Activated CD8-positive, alpha-beta T cell treated with anti-CD3 and anti-CD28 coated beads for 36 hours (primary cell): ENCODE measurements at regions not wholly inside any gene's neighbourhood (a gene's known extent, or its start where the extent isn't known, plus 50 kb on each side); places are given as distances from the start of the nearest gene placed in this dataset.
"Not testable (repeated sequence)": the region's sequence is repeated elsewhere in the genome, so short reads cannot be mapped to it uniquely, and the experiment has no call there.

ENCODE experiments used
- ATAC-seq: fragments of 200-7000 bp; cut with Tn5 transposase; one replicate; pipeline ENCODE4 v1.10.0; 2021; ENCODE audit warnings: mild to moderate bottlenecking, moderate library complexity
- CTCF ChIA-PET: fragments of 350-600 bp; sonication (Branson Sonifier 250); formaldehyde crosslinking; loops from one replicate; lab custom pipeline; 2021; ENCODE audit warnings: antibody characterized with exemption; lab: Charles Lee
- POLR2A ChIA-PET: fragments of 350-600 bp; sonication (Branson Sonifier 250); formaldehyde crosslinking; loops from one replicate; lab custom pipeline; 2021; ENCODE audit warnings: antibody characterized with exemption; lab: Charles Lee
- DNase-seq: peaks from one replicate; pipeline ENCODE4 v3.0.0-alpha.2; 2020
- H3K27ac Mint-ChIP-seq: one replicate; pipeline ENCODE4 v1.8.0; 2021; ENCODE audit warnings: mild to moderate bottlenecking, mixed read lengths
- H3K27me3 Mint-ChIP-seq: one replicate; pipeline ENCODE4 v1.8.0; 2021; ENCODE audit warnings: mixed read lengths
- H3K36me3 Mint-ChIP-seq: one replicate; pipeline ENCODE4 v1.8.0; 2021; ENCODE audit warnings: low read depth, mixed read lengths
- H3K4me1 Mint-ChIP-seq: one replicate; pipeline ENCODE4 v1.8.0; 2021; ENCODE audit warnings: low read depth, mixed read lengths
- H3K4me3 Mint-ChIP-seq: one replicate; pipeline ENCODE4 v1.8.0; 2021; ENCODE audit warnings: mild to moderate bottlenecking, moderate library complexity, mixed read lengths
- H3K9me3 Mint-ChIP-seq: one replicate; pipeline ENCODE4 v1.8.0; 2021; ENCODE audit warnings: mixed read lengths
- intact Hi-C: fragments of 100-400 bp; cut with micrococcal nuclease; formaldehyde crosslinking; loops from one replicate; pipeline ENCODE4 v1.10.0; 2022
- TF ChIP-seq, protein P1 (sequence below): fragments of 200-600 bp; IDR thresholded peaks from one replicate; pipeline ENCODE4 v1.8.0; 2022; ENCODE audit warnings: antibody characterized with exemption, mild to moderate bottlenecking

GRCh38 chr11:83361831-83362230 is 75.7 kb upstream of the CCDC90B start:
- Mint-ChIP-seq H3K27me3 (no peaks in the 10 kb centered on the region), H3K27ac (no peak overlapping the region), H3K4me1 (no peaks in the 10 kb centered on the region), H3K9me3 (no peaks in the 10 kb centered on the region), H3K4me3 (no peak overlapping the region), H3K36me3 (no peaks in the 10 kb centered on the region)
- ChIA-PET CTCF (no interaction called here), POLR2A (no interaction called here)
- DNase-seq: no peak
- no peak for ATAC-seq
- intact Hi-C loops: no loop called here
- TF ChIP-seq, protein P1, sequence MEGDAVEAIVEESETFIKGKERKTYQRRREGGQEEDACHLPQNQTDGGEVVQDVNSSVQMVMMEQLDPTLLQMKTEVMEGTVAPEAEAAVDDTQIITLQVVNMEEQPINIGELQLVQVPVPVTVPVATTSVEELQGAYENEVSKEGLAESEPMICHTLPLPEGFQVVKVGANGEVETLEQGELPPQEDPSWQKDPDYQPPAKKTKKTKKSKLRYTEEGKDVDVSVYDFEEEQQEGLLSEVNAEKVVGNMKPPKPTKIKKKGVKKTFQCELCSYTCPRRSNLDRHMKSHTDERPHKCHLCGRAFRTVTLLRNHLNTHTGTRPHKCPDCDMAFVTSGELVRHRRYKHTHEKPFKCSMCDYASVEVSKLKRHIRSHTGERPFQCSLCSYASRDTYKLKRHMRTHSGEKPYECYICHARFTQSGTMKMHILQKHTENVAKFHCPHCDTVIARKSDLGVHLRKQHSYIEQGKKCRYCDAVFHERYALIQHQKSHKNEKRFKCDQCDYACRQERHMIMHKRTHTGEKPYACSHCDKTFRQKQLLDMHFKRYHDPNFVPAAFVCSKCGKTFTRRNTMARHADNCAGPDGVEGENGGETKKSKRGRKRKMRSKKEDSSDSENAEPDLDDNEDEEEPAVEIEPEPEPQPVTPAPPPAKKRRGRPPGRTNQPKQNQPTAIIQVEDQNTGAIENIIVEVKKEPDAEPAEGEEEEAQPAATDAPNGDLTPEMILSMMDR: no peak

DNA sequence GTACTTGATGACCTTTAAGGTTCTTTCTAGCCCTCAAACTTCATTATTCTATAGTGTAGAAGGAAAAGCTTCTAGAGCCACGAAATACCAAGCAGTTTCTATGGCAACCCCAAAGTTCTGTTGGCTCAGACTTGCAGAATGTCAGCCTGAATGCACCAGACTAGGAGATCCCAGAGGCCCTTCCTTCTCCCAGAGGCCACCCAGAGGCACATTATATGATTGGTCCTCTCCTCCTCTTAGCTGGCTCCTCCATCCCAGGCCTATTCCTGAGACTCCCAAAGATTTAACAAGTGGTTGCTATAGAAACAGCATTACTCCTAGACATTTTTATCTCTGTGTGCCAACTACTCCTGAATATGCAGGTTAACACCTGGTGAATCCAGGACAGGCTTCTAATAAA is 69.2 kb upstream of the CCDC90B start:
- Mint-ChIP-seq H3K27me3 (no peaks in the 10 kb centered on the region), H3K36me3 (no peaks in the 10 kb centered on the region), H3K4me3 (no peak overlapping the region), H3K4me1 (no peaks in the 10 kb centered on the region), H3K27ac (no peak overlapping the region), H3K9me3 (peaks cover 2% of the 10 kb centered on the region)
- TF ChIP-seq, protein P1: no peak
- no peak for ATAC-seq
- CTCF ChIA-PET: no interaction called here
- POLR2A ChIA-PET: no interaction called here
- intact Hi-C loops: no loop called here
- DNase-seq: no peak

DNA sequence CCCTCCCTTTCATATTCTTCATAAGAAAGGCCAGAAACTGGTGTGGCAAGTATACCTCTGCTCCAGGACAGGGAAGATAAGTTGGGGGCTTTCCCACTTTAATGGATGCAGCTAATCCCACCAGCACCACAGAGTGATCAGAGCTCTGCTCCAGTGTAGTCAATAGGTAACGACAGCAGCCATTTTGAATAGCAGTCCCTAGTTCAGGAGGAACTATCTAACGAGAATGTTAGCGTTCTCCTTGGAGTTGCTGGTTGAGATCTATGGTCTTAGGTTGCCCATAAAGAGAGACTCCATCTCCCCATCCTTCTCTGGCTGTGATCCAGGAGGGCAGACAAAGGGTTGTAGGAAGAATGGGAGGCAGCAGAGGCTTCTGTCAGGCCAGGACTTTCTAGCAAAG is 64.0 kb upstream of the CCDC90B start:
- Mint-ChIP-seq H3K4me3 (no peak overlapping the region), H3K27ac (no peak overlapping the region), H3K4me1 (no peaks in the 10 kb centered on the region), H3K36me3 (no peaks in the 10 kb centered on the region), H3K9me3 (peaks cover 2% of the 10 kb centered on the region), H3K27me3 (no peaks in the 10 kb centered on the region)
- TF ChIP-seq, protein P1: no peak
- DNase-seq (no peak), ATAC-seq (no peak)
- intact Hi-C loops: no loop called here
- CTCF ChIA-PET: interaction anchor here (0.7 kb wide), 1 partner anchor 8 kb away, joined by 3 read pairs; no protein-coding TSS in a partner anchor
- POLR2A ChIA-PET: no interaction called here

DNA sequence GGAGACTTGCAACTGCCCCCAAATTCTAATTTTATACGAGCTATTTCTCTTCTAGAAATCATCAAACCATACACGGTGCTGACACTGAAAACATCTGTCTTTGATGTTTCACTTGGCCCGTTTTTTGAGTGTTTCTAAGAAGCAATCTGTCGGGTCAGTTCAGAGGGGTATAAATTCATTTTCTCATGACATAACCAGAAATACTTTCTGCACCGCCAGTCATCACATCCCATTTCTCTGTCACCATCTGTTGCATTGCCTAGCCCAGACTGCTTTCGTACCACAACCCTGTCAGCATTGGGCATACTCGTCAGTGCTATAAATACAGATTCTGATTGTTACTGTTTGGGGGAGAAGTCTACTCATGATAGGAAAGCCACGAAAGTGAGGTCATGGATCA is 63.1 kb upstream of the CCDC90B start:
- H3K27ac Mint-ChIP-seq: no peak overlapping the region

GRCh38 chr11:83346706-83347105 is 60.5 kb upstream of the CCDC90B start:
- H3K27ac Mint-ChIP-seq, H3K4me3 Mint-ChIP-seq, intact Hi-C loops, H3K9me3 Mint-ChIP-seq, ATAC-seq, H3K36me3 Mint-ChIP-seq, DNase-seq, CTCF ChIA-PET, H3K27me3 Mint-ChIP-seq, H3K4me1 Mint-ChIP-seq, POLR2A ChIA-PET: not testable (repeated sequence)

More for the DNA sequence above, 63.1 kb upstream of the CCDC90B start:
- Mint-ChIP-seq H3K36me3 (no peaks in the 10 kb centered on the region), H3K4me1 (no peaks in the 10 kb centered on the region), H3K4me3 (no peak overlapping the region), H3K27me3 (no peaks in the 10 kb centered on the region), H3K9me3 (peaks cover 2% of the 10 kb centered on the region)
- TF ChIP-seq, protein P1: no peak
- ChIA-PET POLR2A (no interaction called here), CTCF (no interaction called here)
- intact Hi-C loops: no loop called here
- no peak for ATAC-seq
- no peak for DNase-seq

- ATAC-seq, H3K27ac Mint-ChIP-seq, H3K9me3 Mint-ChIP-seq, DNase-seq, CTCF ChIA-PET, H3K27me3 Mint-ChIP-seq, POLR2A ChIA-PET, H3K4me1 Mint-ChIP-seq, H3K4me3 Mint-ChIP-seq, intact Hi-C loops, H3K36me3 Mint-ChIP-seq: not testable (repeated sequence)
These were observed 58.4 kb upstream of the CCDC90B start for GRCh38 chr11:83344521-83344920.
